Suprapubic skin (tissue), 4 donors: ENCODE measurements at regions not wholly inside any gene's neighbourhood (a gene's known extent, or its start where the extent isn't known, plus 50 kb on each side); places are given as distances from the start of the nearest gene placed in this dataset.

Experiments
- DNase-seq, 2 donors: peaks; one replicate each; pipeline ENCODE4 v3.0.0-alpha.2; 2019; ENCODE audit warnings: low spot score in 2 of 2
- H3K27ac ChIP-seq: fragments of 200-600 bp; sonication (generic); one replicate; pipeline ENCODE4 v1.5.1; 2019
- H3K27me3 ChIP-seq: fragments of 200-600 bp; sonication (generic); one replicate; pipeline ENCODE4 v1.5.1; 2019
- H3K36me3 ChIP-seq: fragments of 200-600 bp; sonication (generic); one replicate; pipeline ENCODE4 v1.5.1; 2019
- H3K4me1 ChIP-seq: fragments of 200-600 bp; sonication (generic); one replicate; pipeline ENCODE4 v1.5.1; 2019
- H3K4me3 ChIP-seq: fragments of 200-600 bp; sonication (generic); one replicate; pipeline ENCODE4 v1.5.1; 2019; ENCODE audit warnings: mild to moderate bottlenecking
- H3K9me3 ChIP-seq: fragments of 200-600 bp; sonication (generic); one replicate; pipeline ENCODE4 v1.5.1; 2019
- EP300 ChIP-seq: sonication (generic); formaldehyde crosslinking; IDR thresholded peaks from one replicate; pipeline ENCODE4 v1.6.1; 2017; ENCODE audit warnings: antibody characterized with exemption
- POLR2A ChIP-seq, 2 donors: fragments of 450-650 bp; IDR thresholded peaks; one replicate each; pipeline ENCODE4 v1.6.1; 2017; ENCODE audit warnings: antibody characterized with exemption in 2 of 2, mild to moderate bottlenecking in 2 of 2, moderate library complexity in 2 of 2
- POLR2AphosphoS5 ChIP-seq, 3 donors: sonication (generic); formaldehyde crosslinking; IDR thresholded peaks; one replicate each; pipeline ENCODE4 v1.6.1; 2017; ENCODE audit warnings: antibody characterized with exemption in 3 of 3
- WGBS: methylation state at CpG from one replicate; pipeline ENCODE4 v1.1.5; 2018; 5-methylcytosine and 5-hydroxymethylcytosine counted together
- TF ChIP-seq, protein P1 (sequence below), 2 donors: fragments of 200-600 bp in 1 of 2; fragments of 450-650 bp in 1 of 2; sonication (generic) in 1 of 2; IDR thresholded peaks; one replicate each; pipeline ENCODE4 v1.5.1; 2016 to 2019; ENCODE audit warnings: antibody characterized with exemption in 2 of 2, mild to moderate bottlenecking in 1 of 2, moderate library complexity in 1 of 2

DNA sequence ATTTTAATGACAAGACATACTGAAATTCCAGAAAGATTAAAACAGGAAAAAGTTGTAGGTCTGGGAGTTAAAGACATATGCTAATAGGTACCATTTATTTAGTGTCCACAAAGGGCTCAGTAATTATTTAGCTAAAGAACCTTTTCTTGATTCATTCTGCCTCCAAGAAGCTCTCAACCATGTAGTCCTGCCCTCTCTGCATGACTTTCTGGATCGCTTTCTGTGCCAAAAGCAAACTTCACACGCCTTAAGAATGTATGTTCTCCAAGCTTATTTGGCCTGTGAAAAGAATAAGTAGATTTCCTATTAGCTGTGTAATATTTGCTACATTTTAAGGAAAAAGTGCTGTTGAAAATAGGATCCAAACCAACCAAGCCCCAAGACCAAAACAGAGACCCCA is 291.7 kb downstream of the C12orf75 start:
- DNase-seq: no peak
- no peaks in the 10 kb centered on the region for H3K9me3 ChIP-seq
- H3K27ac ChIP-seq: no peak overlapping the region
- H3K4me3 ChIP-seq: no peak overlapping the region
- no peaks in the 10 kb centered on the region for H3K4me1 ChIP-seq
- no peaks in the 10 kb centered on the region for H3K36me3 ChIP-seq
- TF ChIP-seq, protein P1, sequence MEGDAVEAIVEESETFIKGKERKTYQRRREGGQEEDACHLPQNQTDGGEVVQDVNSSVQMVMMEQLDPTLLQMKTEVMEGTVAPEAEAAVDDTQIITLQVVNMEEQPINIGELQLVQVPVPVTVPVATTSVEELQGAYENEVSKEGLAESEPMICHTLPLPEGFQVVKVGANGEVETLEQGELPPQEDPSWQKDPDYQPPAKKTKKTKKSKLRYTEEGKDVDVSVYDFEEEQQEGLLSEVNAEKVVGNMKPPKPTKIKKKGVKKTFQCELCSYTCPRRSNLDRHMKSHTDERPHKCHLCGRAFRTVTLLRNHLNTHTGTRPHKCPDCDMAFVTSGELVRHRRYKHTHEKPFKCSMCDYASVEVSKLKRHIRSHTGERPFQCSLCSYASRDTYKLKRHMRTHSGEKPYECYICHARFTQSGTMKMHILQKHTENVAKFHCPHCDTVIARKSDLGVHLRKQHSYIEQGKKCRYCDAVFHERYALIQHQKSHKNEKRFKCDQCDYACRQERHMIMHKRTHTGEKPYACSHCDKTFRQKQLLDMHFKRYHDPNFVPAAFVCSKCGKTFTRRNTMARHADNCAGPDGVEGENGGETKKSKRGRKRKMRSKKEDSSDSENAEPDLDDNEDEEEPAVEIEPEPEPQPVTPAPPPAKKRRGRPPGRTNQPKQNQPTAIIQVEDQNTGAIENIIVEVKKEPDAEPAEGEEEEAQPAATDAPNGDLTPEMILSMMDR (IDR thresholded peaks at IDR 0.05): no peak
- no peak for TF ChIP-seq EP300
- TF ChIP-seq POLR2AphosphoS5 (IDR thresholded peaks at IDR 0.05): no peak
- TF ChIP-seq POLR2A (IDR thresholded peaks at IDR 0.05): no peak
- no peaks in the 10 kb centered on the region for H3K27me3 ChIP-seq
- WGBS: 77% methylated on average over 2 of the region's 2 CpGs

DNA sequence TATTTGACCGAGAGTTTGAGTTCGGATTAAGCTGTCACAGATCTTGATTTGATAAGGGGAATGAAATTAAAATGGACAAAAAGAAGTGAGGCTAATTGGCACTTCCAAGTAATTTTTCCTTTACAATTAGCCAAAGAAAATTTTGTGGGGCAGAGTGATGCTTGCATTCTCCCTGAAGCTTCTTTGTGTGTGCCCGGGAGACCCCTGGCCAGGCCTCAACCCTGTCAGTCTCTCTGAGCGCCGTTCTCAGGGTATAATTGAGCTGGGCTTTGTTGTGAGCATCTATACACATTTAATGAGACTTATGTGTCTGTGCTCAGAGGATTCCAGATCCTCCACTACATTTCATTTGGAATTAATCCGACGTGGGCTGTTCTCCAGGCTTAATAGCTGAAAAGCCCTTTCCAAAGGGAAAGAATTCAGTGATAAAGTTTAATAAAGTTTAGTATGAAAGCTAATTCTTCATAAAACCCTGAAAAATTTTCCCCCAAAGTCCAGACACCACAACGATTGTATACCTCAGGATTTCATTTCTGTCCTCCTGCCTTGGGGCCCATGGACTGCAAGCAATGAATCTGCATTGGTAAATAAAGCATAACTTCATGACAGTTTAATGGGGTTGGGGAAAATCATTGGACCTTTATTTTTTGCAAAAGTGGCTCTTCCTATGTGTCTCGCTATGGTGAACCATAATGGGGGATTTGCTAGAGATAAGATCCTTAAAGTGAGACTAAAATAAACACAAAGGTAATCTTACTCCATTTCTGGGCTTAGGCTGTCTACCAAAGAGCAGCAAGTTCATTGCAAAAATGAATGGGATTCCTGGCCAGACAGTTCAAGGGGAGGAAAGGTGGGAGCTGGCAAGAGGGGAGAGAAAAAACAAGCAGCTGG is 292.6 kb downstream of the C12orf75 start:
- DNase-seq: no peak
- H3K4me1 ChIP-seq: no peaks in the 10 kb centered on the region
- no peaks in the 10 kb centered on the region for H3K9me3 ChIP-seq
- TF ChIP-seq POLR2A (IDR thresholded peaks at IDR 0.05) (no peak), POLR2AphosphoS5 (IDR thresholded peaks at IDR 0.05) (no peak), EP300 (no peak)
- TF ChIP-seq, protein P1 (IDR thresholded peaks at IDR 0.05): no peak
- no peak overlapping the region for H3K4me3 ChIP-seq
- no peaks in the 10 kb centered on the region for H3K27me3 ChIP-seq
- WGBS: 89% methylated on average over 9 of the region's 9 CpGs
- no peak overlapping the region for H3K27ac ChIP-seq
- no peaks in the 10 kb centered on the region for H3K36me3 ChIP-seq

DNA sequence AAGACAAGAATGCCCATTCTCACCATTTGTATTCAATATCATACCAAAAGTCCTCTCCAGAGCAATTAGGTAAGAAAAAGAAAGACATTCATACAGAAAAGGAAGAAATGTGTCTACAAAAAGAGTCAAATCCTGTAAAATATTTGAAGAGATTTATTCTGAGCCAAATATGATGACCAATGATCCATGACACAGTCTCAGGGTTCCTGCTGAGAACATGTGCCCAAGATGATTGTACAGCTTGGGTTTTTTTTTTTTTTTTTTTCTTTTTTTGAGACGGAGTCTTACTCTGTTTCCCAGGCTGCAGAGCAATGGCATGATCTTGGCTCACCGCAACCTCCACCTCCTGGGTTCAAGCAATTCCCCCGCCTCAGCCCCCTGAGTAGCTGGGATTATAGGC is 296.2 kb downstream of the C12orf75 start:
- H3K36me3 ChIP-seq: no peaks in the 10 kb centered on the region
- TF ChIP-seq, protein P1 (IDR thresholded peaks at IDR 0.05): no peak
- TF ChIP-seq POLR2AphosphoS5 (IDR thresholded peaks at IDR 0.05): no peak
- no peak for TF ChIP-seq EP300
- no peaks in the 10 kb centered on the region for H3K27me3 ChIP-seq
- H3K4me1 ChIP-seq: no peaks in the 10 kb centered on the region
- H3K4me3 ChIP-seq: no peak overlapping the region
- H3K9me3 ChIP-seq: no peaks in the 10 kb centered on the region
- WGBS: 93% methylated on average over 3 of the region's 3 CpGs
- no peak for DNase-seq
- H3K27ac ChIP-seq: no peak overlapping the region

DNA sequence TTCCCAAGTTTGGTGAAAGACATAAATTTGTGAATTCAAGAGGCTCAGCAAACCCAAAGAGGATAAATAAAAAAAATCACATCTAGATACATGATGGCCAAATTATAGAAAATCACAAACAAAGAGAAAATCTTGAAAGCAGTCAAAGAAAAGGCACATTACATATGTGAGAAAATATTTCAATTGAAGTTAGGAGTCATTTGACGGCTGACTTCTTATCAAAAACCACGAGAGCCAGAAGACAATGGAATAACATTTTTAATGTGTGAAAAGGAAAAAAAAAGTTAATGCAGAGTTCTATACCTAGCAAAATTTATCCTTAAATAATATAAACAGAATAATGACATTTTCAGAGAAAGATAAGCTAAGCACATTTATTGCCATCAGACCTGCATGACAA is 307.0 kb downstream of the C12orf75 start:
- no peak overlapping the region for H3K4me3 ChIP-seq
- no peaks in the 10 kb centered on the region for H3K4me1 ChIP-seq
- TF ChIP-seq, protein P1 (IDR thresholded peaks at IDR 0.05): no peak
- no peak for TF ChIP-seq EP300
- TF ChIP-seq POLR2AphosphoS5 (IDR thresholded peaks at IDR 0.05): no peak
- no peak for TF ChIP-seq POLR2A (IDR thresholded peaks at IDR 0.05)
- peaks cover 9% of the 10 kb centered on the region for H3K9me3 ChIP-seq
- WGBS: 83% methylated on average over 2 of the region's 2 CpGs
- DNase-seq: no peak
- H3K27me3 ChIP-seq: no peaks in the 10 kb centered on the region
- no peak overlapping the region for H3K27ac ChIP-seq
- no peaks in the 10 kb centered on the region for H3K36me3 ChIP-seq

DNA sequence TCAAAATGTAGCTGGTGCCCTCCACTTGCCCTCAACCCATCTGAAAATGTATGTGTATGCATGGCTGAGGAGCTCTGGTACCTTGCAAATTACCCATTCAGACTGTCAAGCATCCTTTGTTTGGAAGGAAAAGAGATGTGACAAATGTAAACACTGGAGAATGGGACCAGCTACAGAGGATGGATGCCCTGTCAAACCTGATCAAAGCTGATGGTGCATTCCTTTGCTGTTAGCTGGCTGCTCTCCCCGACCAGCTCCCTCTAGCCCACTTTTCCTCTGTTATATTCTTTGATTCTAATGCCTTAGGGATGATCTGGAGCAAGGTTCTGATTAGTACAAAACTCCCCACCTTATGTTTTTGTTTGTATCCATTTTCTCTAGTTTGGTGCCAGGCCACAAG is 310.3 kb downstream of the C12orf75 start:
- no peak overlapping the region for H3K4me3 ChIP-seq
- H3K9me3 ChIP-seq: peaks cover 9% of the 10 kb centered on the region
- H3K4me1 ChIP-seq: no peaks in the 10 kb centered on the region
- TF ChIP-seq, protein P1 (IDR thresholded peaks at IDR 0.05): no peak
- no peak for TF ChIP-seq EP300
- TF ChIP-seq POLR2AphosphoS5 (IDR thresholded peaks at IDR 0.05): no peak
- TF ChIP-seq POLR2A (IDR thresholded peaks at IDR 0.05): no peak
- 0% methylated on average over 1 of the region's 1 CpG for WGBS
- no peaks in the 10 kb centered on the region for H3K27me3 ChIP-seq
- no peak overlapping the region for H3K27ac ChIP-seq
- DNase-seq: no peak
- no peaks in the 10 kb centered on the region for H3K36me3 ChIP-seq
